HFFc6 (cell line): ENCODE measurements at regions not wholly inside any gene's neighbourhood (a gene's known extent, or its start where the extent isn't known, plus 50 kb on each side); places are given as distances from the start of the nearest gene placed in this dataset.

Source experiments
- DNase-seq: peaks from one replicate; pipeline ENCODE4 v3.0.0-alpha.2; 2018
- H3K27ac Mint-ChIP-seq: 2 replicates; pipeline ENCODE4 v1.8.0; 2020; ENCODE audit warnings: mild to moderate bottlenecking, mixed read lengths
- H3K27me3 Mint-ChIP-seq: 2 replicates; pipeline ENCODE4 v1.8.0; 2021; ENCODE audit warnings: mild to moderate bottlenecking, moderate library complexity, mixed read lengths; ENCODE audit not compliant: insufficient read depth
- H3K36me3 Mint-ChIP-seq: 2 replicates; pipeline ENCODE4 v1.8.0; 2021; ENCODE audit warnings: low read depth, mixed read lengths
- H3K4me1 Mint-ChIP-seq: 2 replicates; pipeline ENCODE4 v1.8.0; 2020; ENCODE audit warnings: low read depth, mixed read lengths
- H3K4me3 Mint-ChIP-seq: 2 replicates; pipeline ENCODE4 v1.8.0; 2020; ENCODE audit warnings: mild to moderate bottlenecking, moderate library complexity, mixed read lengths
- H3K9me3 Mint-ChIP-seq: 2 replicates; pipeline ENCODE4 v1.8.0; 2020; ENCODE audit warnings: mild to moderate bottlenecking, mixed read lengths
- TF ChIP-seq, protein P1 (sequence below): fragments of 200-600 bp; sonication (generic); IDR thresholded peaks from 2 replicates; pipeline ENCODE4 v1.5.0; 2021; ENCODE audit warnings: antibody characterized with exemption, mild to moderate bottlenecking

DNA sequence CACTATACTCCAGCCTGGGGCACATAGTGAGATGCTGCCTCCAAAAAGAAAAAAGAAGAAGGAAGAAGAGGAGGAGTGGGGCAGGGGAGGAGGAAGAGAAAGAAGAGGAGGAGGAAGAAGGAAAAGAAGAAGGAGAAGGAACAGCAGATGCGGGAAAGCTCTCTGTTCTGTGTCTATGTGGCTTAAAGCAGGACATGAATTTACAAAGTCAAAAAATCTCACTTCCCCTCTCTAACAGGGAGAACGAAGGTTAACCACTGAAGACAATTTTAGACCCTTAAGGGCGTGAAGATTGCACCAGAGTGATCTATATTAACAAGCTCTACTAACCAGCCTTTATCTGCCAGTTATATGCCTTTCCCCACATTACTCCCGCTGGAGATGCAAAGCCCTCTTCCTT lies 258.9 kb downstream of the METTL4 start:
- DNase-seq: no peak
- Mint-ChIP-seq H3K4me1 (peaks cover 15% of the 10 kb centered on the region), H3K4me3 (no peak overlapping the region), H3K9me3 (no peaks in the 10 kb centered on the region), H3K27me3 (no peaks in the 10 kb centered on the region; the same call in 1 of the 2 replicates), H3K27ac (no peak overlapping the region), H3K36me3 (no peaks in the 10 kb centered on the region)
- TF ChIP-seq, protein P1, sequence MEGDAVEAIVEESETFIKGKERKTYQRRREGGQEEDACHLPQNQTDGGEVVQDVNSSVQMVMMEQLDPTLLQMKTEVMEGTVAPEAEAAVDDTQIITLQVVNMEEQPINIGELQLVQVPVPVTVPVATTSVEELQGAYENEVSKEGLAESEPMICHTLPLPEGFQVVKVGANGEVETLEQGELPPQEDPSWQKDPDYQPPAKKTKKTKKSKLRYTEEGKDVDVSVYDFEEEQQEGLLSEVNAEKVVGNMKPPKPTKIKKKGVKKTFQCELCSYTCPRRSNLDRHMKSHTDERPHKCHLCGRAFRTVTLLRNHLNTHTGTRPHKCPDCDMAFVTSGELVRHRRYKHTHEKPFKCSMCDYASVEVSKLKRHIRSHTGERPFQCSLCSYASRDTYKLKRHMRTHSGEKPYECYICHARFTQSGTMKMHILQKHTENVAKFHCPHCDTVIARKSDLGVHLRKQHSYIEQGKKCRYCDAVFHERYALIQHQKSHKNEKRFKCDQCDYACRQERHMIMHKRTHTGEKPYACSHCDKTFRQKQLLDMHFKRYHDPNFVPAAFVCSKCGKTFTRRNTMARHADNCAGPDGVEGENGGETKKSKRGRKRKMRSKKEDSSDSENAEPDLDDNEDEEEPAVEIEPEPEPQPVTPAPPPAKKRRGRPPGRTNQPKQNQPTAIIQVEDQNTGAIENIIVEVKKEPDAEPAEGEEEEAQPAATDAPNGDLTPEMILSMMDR: no peak

DNA sequence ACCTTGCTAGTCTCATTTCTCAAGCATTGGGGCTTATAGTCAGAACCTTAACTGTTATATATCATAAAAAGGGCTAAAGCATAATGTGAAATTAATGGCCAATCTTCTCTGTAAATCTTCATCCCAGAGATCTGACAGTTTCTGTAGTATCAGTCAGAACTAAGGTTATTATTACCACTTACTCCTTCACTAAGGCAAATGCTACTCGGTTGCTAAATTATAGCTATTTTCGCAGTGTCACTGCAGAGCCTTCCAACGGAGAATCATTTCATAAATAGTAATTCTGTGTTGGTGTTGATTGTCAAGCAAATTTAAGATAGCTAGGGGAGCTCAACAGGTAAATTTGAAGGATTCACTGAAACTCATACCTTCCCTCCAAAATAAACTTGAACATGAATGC lies 258.0 kb downstream of the METTL4 start:
- Mint-ChIP-seq H3K9me3 (no peaks in the 10 kb centered on the region), H3K36me3 (no peaks in the 10 kb centered on the region), H3K4me3 (no peak overlapping the region), H3K27ac (no peak overlapping the region), H3K27me3 (no peaks in the 10 kb centered on the region; the same call in 1 of the 2 replicates), H3K4me1 (peaks cover 7% of the 10 kb centered on the region)
- TF ChIP-seq, protein P1: no peak
- DNase-seq: no peak

DNA sequence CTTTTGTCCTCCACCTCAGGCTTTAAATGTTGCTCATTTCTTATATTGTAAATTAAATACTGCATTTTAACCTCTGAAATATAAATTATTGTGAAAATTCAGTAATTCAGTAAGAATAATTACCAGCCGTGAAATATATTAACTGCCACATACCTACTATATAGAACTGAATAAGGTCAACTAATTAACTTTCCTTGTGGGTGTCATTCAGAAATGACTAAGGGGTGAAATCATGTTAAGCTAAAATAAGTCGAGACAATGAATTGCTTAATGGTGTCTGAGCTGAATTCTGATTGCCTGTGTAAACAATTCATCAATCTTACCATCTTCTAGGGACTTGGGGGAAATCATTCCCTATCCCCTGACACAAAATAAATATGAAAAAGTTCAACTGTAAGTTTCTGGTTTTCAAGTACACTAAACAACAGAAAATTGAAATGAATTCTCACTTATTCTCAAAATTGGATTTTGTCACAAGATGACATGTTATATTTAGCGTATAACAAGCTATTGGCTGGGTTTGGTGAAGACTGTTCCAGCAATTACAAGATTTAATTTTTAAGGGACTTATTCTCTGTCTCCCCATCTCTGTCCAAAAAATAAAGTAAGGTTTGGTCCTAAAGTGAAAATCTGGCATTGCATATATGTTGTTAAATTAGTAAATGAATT lies 255.1 kb downstream of the METTL4 start:
- peaks cover 1% of the 10 kb centered on the region; the same call in 1 of the 2 replicates for H3K27me3 Mint-ChIP-seq
- DNase-seq: no peak
- TF ChIP-seq, protein P1: no peak
- no peak overlapping the region for H3K4me3 Mint-ChIP-seq
- H3K9me3 Mint-ChIP-seq: no peaks in the 10 kb centered on the region
- H3K4me1 Mint-ChIP-seq: peaks cover 5% of the 10 kb centered on the region; the same call in 1 of the 2 replicates
- H3K27ac Mint-ChIP-seq: no peak overlapping the region
- H3K36me3 Mint-ChIP-seq: peaks cover 6% of the 10 kb centered on the region

- H3K27me3 Mint-ChIP-seq: peaks cover 1% of the 10 kb centered on the region; the same call in 1 of the 2 replicates
- no peak overlapping the region for H3K27ac Mint-ChIP-seq
- TF ChIP-seq, protein P1: no peak
- H3K9me3 Mint-ChIP-seq: no peaks in the 10 kb centered on the region
- no peak overlapping the region for H3K4me3 Mint-ChIP-seq
- peaks cover 6% of the 10 kb centered on the region; the same call in 1 of the 2 replicates for H3K4me1 Mint-ChIP-seq
- DNase-seq: no peak
- peaks cover 6% of the 10 kb centered on the region for H3K36me3 Mint-ChIP-seq
These were observed 254.3 kb downstream of the METTL4 start for GRCh38 chr18:2316751-2317696.

- DNase-seq: no peak
- Mint-ChIP-seq H3K27ac (no peak overlapping the region), H3K9me3 (no peaks in the 10 kb centered on the region), H3K4me3 (no peak overlapping the region), H3K4me1 (peaks cover 34% of the 10 kb centered on the region), H3K36me3 (peaks cover 6% of the 10 kb centered on the region), H3K27me3 (peaks cover 5% of the 10 kb centered on the region)
- TF ChIP-seq, protein P1: no peak
These were observed 246.8 kb downstream of the METTL4 start for GRCh38 chr18:2324459-2324858.
